ENCODE measurements at regions not wholly inside any gene's neighbourhood (a gene's known extent, or its start where the extent isn't known, plus 50 kb on each side); places are given as distances from the start of the nearest gene placed in this dataset.
"Not testable (repeated sequence)": the region's sequence is repeated elsewhere in the genome, so short reads cannot be mapped to it uniquely, and the experiment has no call there.

DNA sequence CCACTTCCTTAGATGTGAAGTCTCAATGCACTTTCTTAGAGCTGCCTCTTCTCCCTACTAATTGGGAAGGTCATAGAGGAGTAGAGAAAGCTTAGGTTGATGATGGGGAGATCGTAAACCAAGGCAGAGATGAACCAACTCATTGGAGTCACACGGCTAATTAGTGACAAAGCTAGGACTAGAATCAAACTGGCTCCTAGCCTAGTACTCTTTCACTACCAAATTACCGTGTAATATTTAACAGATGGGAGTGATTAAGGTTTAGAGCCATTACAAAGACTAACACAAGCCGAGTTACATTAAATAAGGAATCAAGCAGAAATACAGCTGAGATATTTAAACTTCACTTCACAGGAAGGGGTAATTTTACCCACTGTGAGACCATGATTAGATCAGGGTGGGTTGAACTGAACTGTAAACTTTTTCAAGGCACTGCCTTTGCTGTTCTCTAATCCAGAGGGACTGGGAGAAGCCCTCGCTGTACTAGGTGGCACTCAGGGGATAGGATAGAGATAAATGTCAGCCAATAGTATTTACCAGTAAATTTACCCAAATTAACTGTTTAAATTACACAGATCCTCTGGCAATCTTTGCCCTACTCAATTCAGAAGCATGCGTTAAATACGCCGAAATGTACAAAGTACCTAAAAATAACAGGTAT is 166.4 kb upstream of the PIK3R1 start:
- POLR2A ChIA-PET (ENCODE audit: unreplicated experiment): no interaction called here
- intact Hi-C loops (cut with micrococcal nuclease; ENCODE audit: unreplicated experiment): no loop called here

GRCh38 chr5:68048516-68048915 is 167.0 kb upstream of the PIK3R1 start:
- H3K4me3 ChIP-seq: no peak overlapping the region
- no peak overlapping the region for H3K4me2 ChIP-seq
- ChIA-PET CTCF (no interaction called here), POLR2A (ENCODE audit: unreplicated experiment) (no interaction called here)
- H3K79me2 ChIP-seq (ENCODE audit: low read depth): no peaks in the 10 kb centered on the region
- no peaks in the 10 kb centered on the region for H3K36me3 ChIP-seq (ENCODE audit: low read depth)
- intact Hi-C loops (cut with micrococcal nuclease; ENCODE audit: unreplicated experiment): no loop called here
- H3K27ac ChIP-seq: no peak overlapping the region
- H2AFZ ChIP-seq: no peak overlapping the region
- H3K9me2 ChIP-seq (ENCODE audit: insufficient read depth): no peaks in the 10 kb centered on the region
- no peaks in the 10 kb centered on the region for H3F3A ChIP-seq (ENCODE audit: insufficient read depth, low read depth)
- H3K27me3 ChIP-seq (ENCODE audit: insufficient read depth, low read depth): no peaks in the 10 kb centered on the region
- no peaks in the 10 kb centered on the region for H4K20me1 ChIP-seq (ENCODE audit: insufficient read depth)
- no TSS peak for BruUV-seq (replicated peaks)
- no peaks in the 10 kb centered on the region for H3K4me1 ChIP-seq (replicated peaks; ENCODE audit: insufficient read depth)
- DNase-seq: no peak
- TF ChIP-seq, protein P1, sequence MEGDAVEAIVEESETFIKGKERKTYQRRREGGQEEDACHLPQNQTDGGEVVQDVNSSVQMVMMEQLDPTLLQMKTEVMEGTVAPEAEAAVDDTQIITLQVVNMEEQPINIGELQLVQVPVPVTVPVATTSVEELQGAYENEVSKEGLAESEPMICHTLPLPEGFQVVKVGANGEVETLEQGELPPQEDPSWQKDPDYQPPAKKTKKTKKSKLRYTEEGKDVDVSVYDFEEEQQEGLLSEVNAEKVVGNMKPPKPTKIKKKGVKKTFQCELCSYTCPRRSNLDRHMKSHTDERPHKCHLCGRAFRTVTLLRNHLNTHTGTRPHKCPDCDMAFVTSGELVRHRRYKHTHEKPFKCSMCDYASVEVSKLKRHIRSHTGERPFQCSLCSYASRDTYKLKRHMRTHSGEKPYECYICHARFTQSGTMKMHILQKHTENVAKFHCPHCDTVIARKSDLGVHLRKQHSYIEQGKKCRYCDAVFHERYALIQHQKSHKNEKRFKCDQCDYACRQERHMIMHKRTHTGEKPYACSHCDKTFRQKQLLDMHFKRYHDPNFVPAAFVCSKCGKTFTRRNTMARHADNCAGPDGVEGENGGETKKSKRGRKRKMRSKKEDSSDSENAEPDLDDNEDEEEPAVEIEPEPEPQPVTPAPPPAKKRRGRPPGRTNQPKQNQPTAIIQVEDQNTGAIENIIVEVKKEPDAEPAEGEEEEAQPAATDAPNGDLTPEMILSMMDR (conservative IDR thresholded peaks at IDR 0.05): no peak
- TF ChIP-seq EZH2 (IDR thresholded peaks at IDR 0.05; ENCODE audit: low read depth): no peak
- H3K9me3 ChIP-seq (ENCODE audit: insufficient read depth, low read depth): no peaks in the 10 kb centered on the region

More for the DNA sequence above, 166.4 kb upstream of the PIK3R1 start:
- Histone ChIP-seq H3K79me2 (ENCODE audit: low read depth) (no peaks in the 10 kb centered on the region), H2AFZ (no peak overlapping the region), H3K9me3 (ENCODE audit: insufficient read depth, low read depth) (no peaks in the 10 kb centered on the region), H3K4me2 (no peak overlapping the region), H3K27me3 (ENCODE audit: insufficient read depth, low read depth) (no peaks in the 10 kb centered on the region), H3K9me2 (ENCODE audit: insufficient read depth) (no peaks in the 10 kb centered on the region), H3K27ac (no peak overlapping the region), H3K36me3 (ENCODE audit: low read depth) (no peaks in the 10 kb centered on the region), H4K20me1 (ENCODE audit: insufficient read depth) (no peaks in the 10 kb centered on the region), H3K4me1 (replicated peaks; ENCODE audit: insufficient read depth) (no peaks in the 10 kb centered on the region), H3K4me3 (no peak overlapping the region), H3F3A (ENCODE audit: insufficient read depth, low read depth) (no peaks in the 10 kb centered on the region)
- CTCF ChIA-PET: no interaction called here
- DNase-seq: no peak
- BruUV-seq (replicated peaks): no TSS peak
- TF ChIP-seq, protein P1 (conservative IDR thresholded peaks at IDR 0.05): no peak
- no peak for TF ChIP-seq EZH2 (IDR thresholded peaks at IDR 0.05; ENCODE audit: low read depth)

- H3F3A ChIP-seq (ENCODE audit: insufficient read depth, low read depth); H3K27ac ChIP-seq; intact Hi-C loops (cut with micrococcal nuclease; ENCODE audit: unreplicated experiment); H3K4me2 ChIP-seq; H2AFZ ChIP-seq; H3K36me3 ChIP-seq (ENCODE audit: low read depth); H3K9me2 ChIP-seq (ENCODE audit: insufficient read depth); CTCF ChIA-PET; BruUV-seq (replicated peaks); H3K79me2 ChIP-seq (ENCODE audit: low read depth); DNase-seq; H3K4me3 ChIP-seq; H3K27me3 ChIP-seq (ENCODE audit: insufficient read depth, low read depth); H4K20me1 ChIP-seq (ENCODE audit: insufficient read depth); H3K4me1 ChIP-seq (replicated peaks; ENCODE audit: insufficient read depth); H3K9me3 ChIP-seq (ENCODE audit: insufficient read depth, low read depth): not testable (repeated sequence)
- POLR2A ChIA-PET (ENCODE audit: unreplicated experiment): interaction anchor here (0.5 kb wide), 1 partner anchor 158 kb away, joined by 9 read pairs; no protein-coding TSS in a partner anchor
These were observed 167.5 kb upstream of the PIK3R1 start for GRCh38 chr5:68048054-68048453.

GRCh38 chr5:68047035-68047434 is 168.5 kb upstream of the PIK3R1 start:
- ChIA-PET POLR2A (ENCODE audit: unreplicated experiment) (no interaction called here), CTCF (no interaction called here)
- no peaks in the 10 kb centered on the region for H4K20me1 ChIP-seq (ENCODE audit: insufficient read depth)
- no peaks in the 10 kb centered on the region for H3K4me1 ChIP-seq (replicated peaks; ENCODE audit: insufficient read depth)
- no TSS peak for BruUV-seq (replicated peaks)
- no peaks in the 10 kb centered on the region for H3K9me2 ChIP-seq (ENCODE audit: insufficient read depth)
- no peak overlapping the region for H2AFZ ChIP-seq
- H3K36me3 ChIP-seq (ENCODE audit: low read depth): no peaks in the 10 kb centered on the region
- DNase-seq: no peak
- no peak overlapping the region for H3K4me3 ChIP-seq
- no peaks in the 10 kb centered on the region for H3F3A ChIP-seq (ENCODE audit: insufficient read depth, low read depth)
- TF ChIP-seq, protein P1 (conservative IDR thresholded peaks at IDR 0.05): no peak
- no peak for TF ChIP-seq EZH2 (IDR thresholded peaks at IDR 0.05; ENCODE audit: low read depth)
- H3K9me3 ChIP-seq (ENCODE audit: insufficient read depth, low read depth): no peaks in the 10 kb centered on the region
- intact Hi-C loops (cut with micrococcal nuclease; ENCODE audit: unreplicated experiment): no loop called here
- H3K79me2 ChIP-seq (ENCODE audit: low read depth): no peaks in the 10 kb centered on the region
- no peak overlapping the region for H3K27ac ChIP-seq
- H3K27me3 ChIP-seq (ENCODE audit: insufficient read depth, low read depth): no peaks in the 10 kb centered on the region
- no peak overlapping the region for H3K4me2 ChIP-seq
